H1 (cell line): ENCODE measurements at regions not wholly inside any gene's neighbourhood (a gene's known extent, or its start where the extent isn't known, plus 50 kb on each side); places are given as distances from the start of the nearest gene placed in this dataset.
A peak's percentile ranks its signal among the peaks of the same experiment; 100 is the strongest.

Experiments
- CTCF ChIA-PET: fragments of 300-600 bp; sonication (Branson Sonifier 250); formaldehyde crosslinking; loops from one replicate; lab custom pipeline; 2021; ENCODE audit not compliant: partially characterized antibody; lab: Charles Lee
- POLR2A ChIA-PET: fragments of 300-600 bp; sonication (Branson Sonifier 250); formaldehyde crosslinking; loops from one replicate; lab custom pipeline; 2021; ENCODE audit warnings: inconsistent platforms; ENCODE audit not compliant: partially characterized antibody; lab: Charles Lee
- DNase-seq, 2 experiments: peaks; one replicate each; pipeline versions ENCODE4 v3.0.0 to v3.0.0-alpha.2; 2010 to 2022; ENCODE audit warnings: low spot score in 2 of 2, low read depth in 1 of 2, mixed read lengths in 1 of 2
- FAIRE-seq: peaks from 2 replicates; lab custom pipeline; 2011; peaks lifted over from hg19 to GRCh38; lab: Jason Lieb, UNC
- H2AFZ ChIP-seq: 2 replicates; pipeline ENCODE4 v1.8.1; 2012; ENCODE audit warnings: low read length, inconsistent platforms
- H2AK5ac ChIP-seq: 2 replicates; pipeline ENCODE4 v1.6.1; 2013; ENCODE audit warnings: low read depth, low read length
- H2BK120ac ChIP-seq: replicated peaks from 2 replicates; pipeline ENCODE3; 2013; ENCODE audit warnings: low read depth, low read length, inconsistent platforms
- H2BK12ac ChIP-seq: 2 replicates; pipeline ENCODE4 v1.6.1; 2013; ENCODE audit warnings: low read depth, low read length
- H2BK15ac ChIP-seq: 2 replicates; pipeline ENCODE4 v1.6.1; 2013; ENCODE audit warnings: low read length
- H2BK20ac ChIP-seq: 2 replicates; pipeline ENCODE4 v1.6.1; 2013; ENCODE audit warnings: low read length
- H2BK5ac ChIP-seq: 2 replicates; pipeline ENCODE4 v1.6.1; 2013; ENCODE audit warnings: low read depth, low read length
- H3K14ac ChIP-seq: 2 replicates; pipeline ENCODE4 v1.6.1; 2013; ENCODE audit warnings: inconsistent platforms; ENCODE audit not compliant: insufficient read length
- H3K18ac ChIP-seq: 2 replicates; pipeline ENCODE4 v1.6.1; 2013; ENCODE audit warnings: low read length; ENCODE audit errors: extremely low read depth
- H3K23ac ChIP-seq: 2 replicates; pipeline ENCODE4 v1.6.1; 2013; ENCODE audit warnings: inconsistent platforms; ENCODE audit not compliant: insufficient read length
- H3K23me2 ChIP-seq: 2 replicates; pipeline ENCODE4 v1.6.1; 2013; ENCODE audit warnings: low read depth, low read length
- H3K27ac ChIP-seq: 2 replicates; pipeline ENCODE4 v1.6.1; 2011; ENCODE audit warnings: low read depth, low read length, inconsistent platforms
- H3K27me3 ChIP-seq, 4 experiments: replicated peaks in 1 of 4; 1 replicate in 1 of 4; 2 replicates in 3 of 4; pipeline versions ENCODE4 v1.6.1 to v1.8.1; 2011 to 2013; ENCODE audit warnings: low read length in 3 of 4, mild to moderate bottlenecking in 3 of 4, inconsistent platforms in 2 of 4, mixed read lengths in 2 of 4, moderate library complexity in 1 of 4; ENCODE audit not compliant: control insufficient read depth in 3 of 4, insufficient read depth in 3 of 4; ENCODE audit errors: extremely low read depth in 1 of 4
- H3K36me3 ChIP-seq, 4 experiments: 2 replicates each; pipeline versions ENCODE4 v1.6.1 to v1.8.1; 2011 to 2013; ENCODE audit warnings: mild to moderate bottlenecking in 4 of 4, low read length in 3 of 4, moderate library complexity in 2 of 4, control low read depth in 1 of 4, inconsistent platforms in 1 of 4; ENCODE audit not compliant: insufficient read depth in 4 of 4, control insufficient read depth in 2 of 4
- H3K4ac ChIP-seq: replicated peaks from 2 replicates; pipeline ENCODE3; 2013; ENCODE audit warnings: low read length, low read depth, mixed read lengths, inconsistent platforms; ENCODE audit not compliant: insufficient read length
- H3K4me1 ChIP-seq, 4 experiments: replicated peaks in 1 of 4; 1 replicate in 1 of 4; 2 replicates in 3 of 4; pipeline versions ENCODE4 v1.6.1 to v1.8.1; 2011 to 2013; ENCODE audit warnings: low read length in 3 of 4, inconsistent platforms in 2 of 4, mixed read lengths in 1 of 4; ENCODE audit not compliant: insufficient read depth in 4 of 4, control insufficient read depth in 3 of 4
- H3K4me2 ChIP-seq, 2 experiments: 2 replicates each; pipeline versions ENCODE4 v1.6.1 to v1.8.1; 2011 to 2013; ENCODE audit warnings: low read depth in 2 of 2, low read length in 2 of 2, control low read depth in 1 of 2, inconsistent platforms in 1 of 2, mild to moderate bottlenecking in 1 of 2; ENCODE audit not compliant: insufficient read depth in 1 of 2
- H3K4me3 ChIP-seq, 4 experiments: fragments of 200-600, 300-600 bp in 1 of 4; sonication (generic), shearing (Covaris generic), sonication (Bioruptor Twin) in 1 of 4; 2 replicates each; pipeline versions ENCODE4 v1.5.1 to v1.8.1; 2011 to 2016; ENCODE audit warnings: low read length in 4 of 4, low read depth in 3 of 4, control low read depth in 2 of 4, inconsistent platforms in 2 of 4, mild to moderate bottlenecking in 2 of 4, mixed read lengths in 1 of 4, moderate library complexity in 1 of 4; ENCODE audit not compliant: insufficient read depth in 2 of 4; ENCODE audit errors: extremely low read depth in 1 of 4
- H3K56ac ChIP-seq: replicated peaks from 2 replicates; pipeline ENCODE3; 2013; ENCODE audit warnings: low read depth, mild to moderate bottlenecking, mixed read lengths, low read length, inconsistent platforms; ENCODE audit not compliant: insufficient read length
- H3K79me1 ChIP-seq: 2 replicates; pipeline ENCODE4 v1.6.1; 2013; ENCODE audit warnings: low read depth, low read length, control low read depth
- H3K79me2 ChIP-seq, 2 experiments: 2 replicates each; pipeline versions ENCODE4 v1.6.1 to v1.8.1; 2012 to 2013; ENCODE audit warnings: low read length in 2 of 2, mild to moderate bottlenecking in 2 of 2, inconsistent platforms in 1 of 2; ENCODE audit not compliant: insufficient read depth in 2 of 2, control insufficient read depth in 1 of 2
- H3K9ac ChIP-seq, 4 experiments: replicated peaks in 1 of 4; 1 replicate in 1 of 4; 2 replicates in 3 of 4; pipeline versions ENCODE4 v1.6.1 to v1.8.1; 2011 to 2013; ENCODE audit warnings: low read depth in 3 of 4, low read length in 3 of 4, control low read depth in 2 of 4, mild to moderate bottlenecking in 2 of 4, moderate library complexity in 2 of 4, inconsistent platforms in 1 of 4; ENCODE audit errors: extremely low read depth in 1 of 4
- H3K9me3 ChIP-seq, 2 experiments: 2 replicates each; pipeline versions ENCODE4 v1.6.1 to v1.8.1; 2012 to 2013; ENCODE audit warnings: mild to moderate bottlenecking in 2 of 2, moderate library complexity in 2 of 2, control low read depth in 1 of 2, inconsistent platforms in 1 of 2, low read depth in 1 of 2, low read length in 1 of 2, mixed read lengths in 1 of 2; ENCODE audit not compliant: insufficient read depth in 2 of 2
- H4K20me1 ChIP-seq, 2 experiments: replicated peaks in 1 of 2; 2 replicates each; pipeline versions ENCODE3 to v1.8.1; 2011 to 2013; ENCODE audit warnings: inconsistent platforms in 2 of 2, low read length in 2 of 2, mild to moderate bottlenecking in 1 of 2; ENCODE audit not compliant: insufficient read depth in 2 of 2, control insufficient read depth in 1 of 2
- H4K5ac ChIP-seq: 2 replicates; pipeline ENCODE4 v1.6.1; 2013; ENCODE audit warnings: low read length, low read depth, mixed read lengths, inconsistent platforms; ENCODE audit not compliant: insufficient read length
- H4K8ac ChIP-seq: 2 replicates; pipeline ENCODE4 v1.8.0; 2013; ENCODE audit warnings: mild to moderate bottlenecking, moderate library complexity, low read length, inconsistent platforms; ENCODE audit not compliant: insufficient read depth; ENCODE audit errors: extremely low read depth
- H4K91ac ChIP-seq: replicated peaks from 2 replicates; pipeline ENCODE3; 2013; ENCODE audit warnings: low read length, mixed read lengths, inconsistent platforms; ENCODE audit not compliant: insufficient read length
- BRCA1 ChIP-seq: IDR thresholded peaks from 2 replicates; pipeline ENCODE4 v1.6.1; 2012; ENCODE audit warnings: low read depth, low read length, improper control_type of control experiment
- NANOG ChIP-seq: IDR thresholded peaks from 2 replicates; pipeline ENCODE4 v1.6.1; 2011; ENCODE audit warnings: low read length, low read depth, mild to moderate bottlenecking, inconsistent platforms; ENCODE audit not compliant: insufficient read depth, poor library complexity, severe bottlenecking
- WGBS, 2 experiments: shearing (Covaris generic) in 1 of 2; methylation state at CpG; one replicate each; pipeline versions ENCODE4 v1.1.6 to v1.1.7; 2013 to 2015; ENCODE audit warnings: low lambda C conversion rate in 2 of 2, mixed read lengths in 2 of 2, inconsistent platforms in 1 of 2, low coverage in 1 of 2, missing lambda C conversion rate in 1 of 2; ENCODE audit not compliant: insufficient replicate concordance in 2 of 2, insufficient coverage in 1 of 2, insufficient read length in 1 of 2; ENCODE audit errors: extremely low coverage in 1 of 2, missing lambda C conversion rate in 1 of 2; 5-methylcytosine and 5-hydroxymethylcytosine counted together

DNA sequence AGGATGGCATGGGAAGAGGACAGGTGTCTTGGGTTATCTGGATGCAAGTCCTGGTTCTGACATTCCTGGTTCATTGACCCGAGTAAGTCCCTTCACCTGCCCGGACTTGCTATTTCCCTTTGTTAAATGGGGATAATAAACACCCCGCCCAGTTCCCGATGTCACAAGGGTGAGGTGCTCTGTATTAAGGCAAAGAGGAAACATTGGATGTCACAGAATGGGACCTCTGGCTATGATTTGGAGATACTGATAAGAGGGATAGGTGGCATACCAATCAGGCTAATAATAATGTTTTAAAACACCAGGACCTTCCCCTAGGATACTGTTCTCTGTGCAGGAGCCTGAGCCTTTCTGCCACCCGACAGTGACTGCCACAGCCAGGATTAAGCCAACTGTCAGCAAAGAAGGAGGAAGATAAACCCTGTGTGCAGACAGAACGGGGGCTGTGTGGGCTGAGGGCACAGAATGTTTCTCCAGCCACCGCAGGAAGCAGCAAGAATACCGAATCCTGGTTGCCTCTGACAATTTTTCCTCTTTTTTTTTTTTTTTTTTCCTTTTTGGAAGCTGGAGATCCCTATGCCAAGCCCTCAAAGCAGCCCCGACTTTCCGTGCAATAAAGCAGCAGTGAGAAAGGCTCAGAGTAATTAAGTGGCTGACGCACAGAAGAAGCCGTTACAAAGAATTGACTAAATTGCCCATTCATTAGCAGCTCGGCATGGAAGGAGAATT, 336.6 kb downstream of the SMAD2 start:
- H3K27ac ChIP-seq: no peak overlapping the region

More for the DNA sequence above, 336.6 kb downstream of the SMAD2 start:
- no peak overlapping the region for H3K14ac ChIP-seq
- H3K9me3 ChIP-seq: no peaks in the 10 kb centered on the region
- H2AFZ ChIP-seq: no peak overlapping the region
- H2BK20ac ChIP-seq: no peak overlapping the region
- H3K79me1 ChIP-seq: no peaks in the 10 kb centered on the region
- H3K4ac ChIP-seq: no peak overlapping the region
- H4K5ac ChIP-seq: no peak overlapping the region
- no peak overlapping the region for H2BK15ac ChIP-seq
- ChIA-PET POLR2A (interaction anchor here (0.6 kb wide), 1 partner anchor 15 kb away, joined by 3 read pairs; no protein-coding TSS in a partner anchor), CTCF (interaction anchor here (0.9 to 5.0 kb wide), 10 partner anchors 9 to 196 kb away, joined by 3 to 41 read pairs (median 4); no protein-coding TSS in a partner anchor)
- no peaks in the 10 kb centered on the region for H3K23me2 ChIP-seq
- TF ChIP-seq NANOG: peak; percentile 45
- TF ChIP-seq BRCA1: no peak
- no peaks in the 10 kb centered on the region for H3K79me2 ChIP-seq
- no peak overlapping the region for H3K9ac ChIP-seq
- no peak overlapping the region for H4K91ac ChIP-seq
- H4K8ac ChIP-seq: no peak overlapping the region
- no peak overlapping the region for H3K4me3 ChIP-seq
- no peak overlapping the region for H3K56ac ChIP-seq
- no peak overlapping the region for H2AK5ac ChIP-seq
- no peaks in the 10 kb centered on the region for H3K27me3 ChIP-seq
- no peaks in the 10 kb centered on the region for H3K36me3 ChIP-seq
- H3K23ac ChIP-seq: no peak overlapping the region
- H2BK5ac ChIP-seq: no peak overlapping the region
- no peaks in the 10 kb centered on the region for H4K20me1 ChIP-seq
- peaks cover 0 to 11% (median 2%) of the 10 kb centered on the region in 4 experiments; a peak in 5 of 7 replicates for H3K4me1 ChIP-seq
- peak overlapping the region; percentile 18 to 27; a peak in 2 of 4 replicates for H3K4me2 ChIP-seq
- FAIRE-seq: no peak
- no peak for DNase-seq
- no peak overlapping the region for H3K18ac ChIP-seq
- H2BK120ac ChIP-seq: no peak overlapping the region
- no peak overlapping the region for H2BK12ac ChIP-seq
- WGBS, 2 experiments: 60% methylated on average over 13 of the region's 13 CpGs; no CpG with 5 or more reads in 1 of the 2 experiments
